HG03378 (cell line): ENCODE measurements at regions not wholly inside any gene's neighbourhood (a gene's known extent, or its start where the extent isn't known, plus 50 kb on each side); places are given as distances from the start of the nearest gene placed in this dataset.

Experiments
- ATAC-seq: cut with Tn5 transposase; IDR thresholded peaks from one replicate; pipeline ENCODE4 v1.9.1; 2021; ENCODE audit warnings: mild to moderate bottlenecking, moderate library complexity; ENCODE audit not compliant: unreplicated experiment

GRCh38 chr4:186018261-186018660, 50.7 kb upstream of the TLR3 start:
- ATAC-seq = no peak

GRCh38 chr4:186018784-186019183, 50.2 kb upstream of the TLR3 start:
- no peak for ATAC-seq
